ENCODE measurements at regions not wholly inside any gene's neighbourhood (a gene's known extent, or its start where the extent isn't known, plus 50 kb on each side); places are given as distances from the start of the nearest gene placed in this dataset.
A peak's percentile ranks its signal among the peaks of the same experiment; 100 is the strongest.

GRCh38 chr9:120009856-120010255 is 570.1 kb downstream of the CDK5RAP2 start:
- DNase-seq (ENCODE audit: low read depth in 2 of 2): no peak

DNA sequence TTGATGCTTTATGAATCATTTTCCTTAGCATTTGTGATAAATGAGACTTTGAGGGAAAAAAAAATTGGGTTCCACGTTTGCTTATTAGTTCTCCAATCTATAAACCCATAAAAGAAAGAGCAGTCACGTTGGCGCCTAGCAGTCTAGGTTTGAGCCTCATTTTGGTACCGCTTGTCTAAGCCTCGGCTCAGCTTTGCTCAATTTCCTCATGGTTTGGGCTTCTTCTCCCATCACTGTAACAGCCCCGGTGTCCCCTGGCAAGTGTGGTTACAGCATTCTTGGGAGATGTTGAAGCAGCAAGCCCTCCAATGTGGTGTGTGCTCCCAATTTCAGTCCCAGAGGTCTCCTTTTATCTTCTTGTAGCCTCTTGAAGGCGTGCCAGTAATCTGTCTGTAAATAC is 578.4 kb downstream of the CDK5RAP2 start:
- no peak for DNase-seq (ENCODE audit: low read depth in 2 of 2)

DNA sequence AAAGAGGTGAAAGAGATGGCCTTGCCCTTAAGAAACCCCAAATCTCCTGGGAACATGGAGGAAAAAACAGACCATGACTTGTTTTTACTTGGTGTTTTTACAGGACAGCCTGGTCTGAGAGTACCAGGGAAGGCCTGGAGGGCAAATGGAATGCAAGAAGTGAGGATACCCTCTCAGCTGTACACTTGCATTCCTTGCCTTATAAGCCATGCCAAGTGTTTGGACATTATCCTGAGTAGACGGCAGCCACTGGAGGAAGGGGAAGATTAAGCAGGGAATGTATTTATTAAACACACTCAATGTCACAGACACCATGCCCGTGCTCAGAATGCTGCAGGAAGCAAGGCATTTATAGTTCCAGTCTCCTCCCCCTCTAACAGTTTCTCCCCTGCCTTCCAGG is 581.4 kb downstream of the CDK5RAP2 start:
- no peak for DNase-seq (ENCODE audit: low read depth in 2 of 2)

GRCh38 chr9:119991797-119992196 is 588.2 kb downstream of the CDK5RAP2 start:
- no peak for DNase-seq (ENCODE audit: low read depth in 2 of 2)

DNA sequence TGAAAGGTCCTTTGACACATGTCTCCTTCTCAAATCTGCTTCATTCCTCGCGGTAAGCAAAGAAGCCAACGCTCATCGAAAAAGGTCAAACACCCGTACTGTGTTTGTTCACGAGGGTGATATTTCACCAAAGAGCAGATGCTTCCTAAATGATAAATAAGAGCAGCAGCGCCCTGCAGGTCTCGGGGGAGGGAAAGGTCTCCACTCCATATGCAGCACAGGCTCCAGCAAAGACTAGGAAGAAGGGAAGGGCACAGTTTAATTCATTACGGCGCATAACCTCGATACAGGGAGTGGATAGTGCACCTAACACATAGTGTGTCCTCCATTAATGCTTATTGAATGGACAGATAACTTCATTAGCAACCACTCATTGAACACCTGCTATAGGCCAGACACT is 593.3 kb downstream of the CDK5RAP2 start:
- no peak for DNase-seq (ENCODE audit: low read depth in 2 of 2)

- no peak for DNase-seq (ENCODE audit: low read depth in 2 of 2)
Observed at GRCh38 chr9:119986205-119986604, 593.8 kb downstream of the CDK5RAP2 start.

GRCh38 chr9:119974026-119974425 is 604.8 kb upstream of the BRINP1 start:
- no peak for DNase-seq (ENCODE audit: low read depth in 2 of 2)

- DNase-seq (ENCODE audit: low read depth in 2 of 2): peak in 1 of 2 donors; percentile 26
Observed at GRCh38 chr9:119968836-119969707, 599.8 kb upstream of the BRINP1 start.

- DNase-seq (ENCODE audit: low read depth in 2 of 2): no peak
Observed at GRCh38 chr9:119967867-119968535, 598.8 kb upstream of the BRINP1 start.

GRCh38 chr9:119963798-119964372 is 594.6 kb upstream of the BRINP1 start:
- no peak for DNase-seq (ENCODE audit: low read depth in 2 of 2)

GRCh38 chr9:119963258-119963797 is 594.1 kb upstream of the BRINP1 start:
- no peak for DNase-seq (ENCODE audit: low read depth in 2 of 2)

DNA sequence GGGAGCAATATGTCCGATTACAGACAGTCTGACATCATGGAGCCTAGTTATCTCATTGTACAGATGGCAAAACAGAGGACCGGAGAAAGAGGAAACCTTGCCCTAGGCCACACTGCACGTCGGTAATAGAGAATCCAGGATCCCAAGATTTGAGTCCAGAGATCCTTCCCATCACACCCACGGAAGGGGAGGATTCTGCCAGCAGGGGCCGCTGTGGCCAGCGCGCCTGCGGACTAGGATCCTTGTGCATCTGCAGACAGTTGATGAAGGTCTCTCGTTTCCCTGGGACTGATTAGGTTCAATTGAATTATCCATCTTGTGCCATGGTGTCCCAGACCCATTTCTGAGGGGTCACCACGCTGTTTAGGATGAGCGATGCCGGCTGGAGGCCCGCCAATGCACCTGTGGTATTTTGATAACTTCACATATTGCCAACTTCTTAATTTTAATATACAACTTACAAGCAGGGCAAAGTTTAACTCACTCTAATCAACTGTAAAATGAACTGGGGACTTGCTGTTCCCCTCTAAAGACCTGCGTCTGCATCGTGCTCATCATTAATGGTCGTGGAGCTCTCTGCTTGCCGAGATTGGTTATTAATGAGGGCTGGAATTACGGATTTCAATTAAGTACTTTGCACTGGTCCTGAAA is 592.7 kb upstream of the BRINP1 start:
- DNase-seq (ENCODE audit: low read depth in 2 of 2): no peak

- DNase-seq (ENCODE audit: low read depth in 2 of 2): no peak
Observed at GRCh38 chr9:119959846-119960545, 590.8 kb upstream of the BRINP1 start.

- no peak for DNase-seq (ENCODE audit: low read depth in 2 of 2)
Observed at GRCh38 chr9:119956111-119956510, 586.9 kb upstream of the BRINP1 start.

DNA sequence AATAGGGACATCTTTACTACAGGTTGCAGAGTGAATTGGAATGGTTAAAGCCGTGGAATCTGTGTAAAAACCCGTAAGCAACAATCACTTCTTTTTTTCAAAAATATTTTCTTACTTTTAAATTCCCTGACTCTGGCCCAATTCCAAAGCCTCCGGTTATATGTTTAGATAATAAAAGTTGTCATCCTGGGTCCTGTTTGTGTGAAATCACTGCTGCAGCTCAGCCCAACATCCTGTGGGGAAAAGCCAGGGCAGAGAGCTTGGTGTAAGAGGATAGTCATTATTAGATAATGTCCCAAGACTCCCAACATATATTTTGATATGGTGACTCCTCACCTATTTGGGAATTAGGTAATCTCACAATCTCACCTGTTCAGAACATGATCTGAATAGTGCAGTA is 586.0 kb upstream of the BRINP1 start:
- DNase-seq (ENCODE audit: low read depth in 2 of 2): no peak

DNA sequence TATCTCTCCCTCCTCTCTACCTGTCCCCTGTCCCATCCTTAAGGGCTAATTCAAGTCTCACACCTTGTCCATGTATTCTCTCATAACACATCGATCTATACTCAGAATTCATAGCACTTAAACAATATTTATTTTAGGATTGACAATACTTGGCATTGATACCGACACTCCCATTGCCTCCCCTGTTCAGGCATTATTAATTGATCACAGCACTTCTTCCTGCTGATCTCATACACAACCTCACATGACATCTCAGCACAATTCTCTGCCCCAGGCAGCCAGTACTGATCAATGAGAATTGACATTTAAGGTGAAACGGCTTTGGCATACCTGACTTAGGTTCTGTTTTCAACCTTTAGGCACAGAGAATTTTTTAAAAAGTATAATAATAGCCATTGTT is 582.4 kb upstream of the BRINP1 start:
- DNase-seq (ENCODE audit: low read depth in 2 of 2): no peak

- DNase-seq (ENCODE audit: low read depth in 2 of 2): no peak
Observed at GRCh38 chr9:119951090-119951489, 581.9 kb upstream of the BRINP1 start.

GRCh38 chr9:119945686-119946085 is 576.5 kb upstream of the BRINP1 start:
- no peak for DNase-seq (ENCODE audit: low read depth in 2 of 2)

- no peak for DNase-seq (ENCODE audit: low read depth in 2 of 2)
Observed at GRCh38 chr9:119941091-119941490, 571.9 kb upstream of the BRINP1 start.

GRCh38 chr9:119938871-119939270 is 569.6 kb upstream of the BRINP1 start:
- no peak for DNase-seq (ENCODE audit: low read depth in 2 of 2)

- no peak for DNase-seq (ENCODE audit: low read depth in 2 of 2)
Observed at GRCh38 chr9:119934497-119934896, 565.3 kb upstream of the BRINP1 start.

Measured in stimulated activated CD4-positive, alpha-beta T cell treated with anti-CD3 and anti-CD28 coated beads, Interleukin-1b, Interleukin-23, amount 100 ng/mL, for 4 hours (primary cell).